T-helper 9 cell (primary cell): ENCODE measurements at regions not wholly inside any gene's neighbourhood (a gene's known extent, or its start where the extent isn't known, plus 50 kb on each side); places are given as distances from the start of the nearest gene placed in this dataset.

Experiments used
- DNase-seq: peaks from one replicate; pipeline ENCODE4 v3.0.0-alpha.2; 2020

DNA sequence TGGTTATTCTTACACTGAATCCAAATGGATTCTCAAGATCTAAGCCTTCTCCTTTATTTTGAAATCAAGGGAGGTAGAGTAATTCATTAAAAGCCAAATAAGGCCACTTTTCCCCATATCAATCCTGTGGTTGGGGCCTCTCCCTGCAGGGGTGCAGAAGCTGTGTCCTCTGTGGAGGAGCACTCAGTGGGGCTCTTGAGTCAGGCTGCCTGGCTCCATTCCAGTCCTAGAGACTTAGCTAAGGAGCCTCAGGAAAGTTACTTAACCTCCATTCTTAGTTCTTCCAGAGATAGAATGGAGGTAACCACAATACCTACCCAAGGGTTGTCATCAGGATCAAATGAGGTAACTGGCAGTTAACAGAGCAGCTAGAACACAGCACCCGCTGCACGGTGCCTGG lies 564.3 kb downstream of the CMPK2 start:
- DNase-seq: no peak

GRCh38 chr2:6308986-6309385 lies 556.7 kb downstream of the CMPK2 start:
- no peak for DNase-seq

- no peak for DNase-seq
Observed at GRCh38 chr2:6309415-6310255, 556.1 kb downstream of the CMPK2 start.

DNA sequence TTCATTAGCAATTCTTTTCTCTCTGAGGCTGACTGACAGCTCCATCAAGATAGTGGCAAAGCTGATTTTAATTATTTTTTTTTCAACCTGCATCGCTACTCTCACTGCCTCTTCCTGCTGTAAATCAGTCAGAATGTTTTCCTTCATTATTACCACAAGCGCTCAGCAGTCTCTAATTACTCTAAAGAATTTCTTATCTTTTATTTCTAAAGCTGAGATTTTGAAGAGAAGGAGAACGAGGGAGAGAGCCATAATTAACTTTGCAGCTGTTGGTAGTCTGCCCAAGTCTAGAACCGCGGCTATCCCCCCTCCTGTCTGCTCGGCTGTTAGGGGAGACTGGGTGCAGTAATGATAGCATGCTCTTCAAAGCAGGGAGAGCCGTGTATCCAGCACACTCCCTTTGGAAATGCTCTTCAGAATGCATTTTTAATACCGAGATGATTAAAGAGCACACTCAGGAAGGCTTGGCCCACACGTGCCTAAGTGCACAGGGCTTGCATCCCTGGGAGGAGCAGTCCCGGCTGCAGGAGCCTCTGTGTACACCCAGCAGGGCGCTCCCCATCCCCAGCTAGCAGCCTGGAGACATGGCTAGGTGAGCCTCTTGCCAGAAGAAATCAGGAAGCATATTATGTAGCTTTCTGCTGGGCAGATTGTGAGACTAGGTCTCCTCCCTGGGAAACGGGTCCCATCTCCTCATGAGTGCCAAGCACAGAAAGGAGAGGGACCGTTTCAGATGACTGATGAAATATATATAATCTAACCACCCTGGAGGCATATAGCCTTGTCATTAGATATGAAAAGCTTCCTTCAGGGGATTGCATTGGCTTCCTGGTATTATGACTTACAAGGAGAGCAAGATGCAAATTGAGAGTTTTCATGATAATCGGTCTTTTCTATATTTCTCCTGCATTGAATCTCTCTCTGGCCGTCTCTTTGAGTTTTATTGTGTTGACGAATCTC lies 555.2 kb downstream of the CMPK2 start:
- no peak for DNase-seq

DNA sequence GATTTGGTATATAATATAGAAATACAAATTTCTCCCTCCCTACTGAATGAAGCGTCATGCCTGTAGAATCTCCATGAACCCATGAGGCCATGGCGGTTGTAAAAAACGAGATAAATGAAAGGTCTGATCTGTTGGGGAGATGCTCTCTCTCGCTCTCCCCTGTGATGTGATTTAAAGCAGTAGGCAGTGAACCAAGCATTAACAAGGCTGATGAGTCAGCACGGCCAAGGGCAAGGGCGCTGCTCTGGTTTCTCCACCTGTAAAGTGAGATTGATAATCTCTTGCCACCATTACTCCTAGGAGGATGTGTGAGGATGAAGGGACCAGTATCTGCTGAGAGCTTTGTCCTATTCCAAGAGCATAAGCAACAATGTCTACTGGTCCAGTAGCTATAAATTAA lies 553.3 kb downstream of the CMPK2 start:
- no peak for DNase-seq

- DNase-seq: no peak
Observed at GRCh38 chr2:6314218-6314960, 551.3 kb downstream of the CMPK2 start.

DNA sequence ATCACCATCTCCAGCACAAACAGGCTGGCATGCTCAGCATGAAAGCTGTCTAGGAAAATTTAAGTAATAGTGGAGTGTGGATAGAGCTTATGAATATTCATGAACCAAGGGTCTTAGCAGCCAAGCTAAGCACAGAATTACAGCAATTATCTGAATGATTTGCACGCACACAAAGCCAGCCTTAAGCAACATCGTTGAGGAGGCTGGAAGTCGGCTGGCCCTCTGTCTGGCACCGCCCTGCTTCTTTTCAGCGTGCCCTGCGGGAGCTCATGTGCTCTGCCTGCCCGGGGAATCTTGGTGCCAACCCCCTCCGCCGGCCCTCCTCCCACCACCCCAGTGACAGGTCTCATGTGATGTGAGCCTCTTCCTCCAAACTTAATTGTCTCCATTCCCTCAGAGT lies 540.1 kb downstream of the CMPK2 start:
- no peak for DNase-seq

DNA sequence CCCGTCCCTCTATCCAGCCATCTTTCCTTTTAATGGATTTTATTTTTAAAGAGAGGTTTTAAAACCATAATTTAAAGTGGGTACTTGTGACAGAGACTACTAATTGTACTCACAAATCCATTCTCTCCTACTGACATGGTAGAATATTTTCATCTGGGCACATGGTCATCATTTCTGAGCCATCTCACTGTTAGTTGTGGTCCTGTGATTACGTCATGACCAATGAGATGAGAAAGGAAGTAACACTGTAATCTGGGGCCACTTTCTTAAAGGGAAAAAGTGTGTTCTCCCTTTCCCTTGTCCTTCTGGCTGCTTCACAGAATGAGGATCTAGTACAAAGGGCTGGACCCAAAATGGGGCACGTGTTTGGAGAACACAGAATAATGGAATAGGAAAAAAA lies 538.7 kb downstream of the CMPK2 start:
- no peak for DNase-seq

- no peak for DNase-seq
Observed at GRCh38 chr2:6336752-6337471, 528.8 kb downstream of the CMPK2 start.

GRCh38 chr2:6337472-6337820 lies 528.3 kb downstream of the CMPK2 start:
- no peak for DNase-seq

DNA sequence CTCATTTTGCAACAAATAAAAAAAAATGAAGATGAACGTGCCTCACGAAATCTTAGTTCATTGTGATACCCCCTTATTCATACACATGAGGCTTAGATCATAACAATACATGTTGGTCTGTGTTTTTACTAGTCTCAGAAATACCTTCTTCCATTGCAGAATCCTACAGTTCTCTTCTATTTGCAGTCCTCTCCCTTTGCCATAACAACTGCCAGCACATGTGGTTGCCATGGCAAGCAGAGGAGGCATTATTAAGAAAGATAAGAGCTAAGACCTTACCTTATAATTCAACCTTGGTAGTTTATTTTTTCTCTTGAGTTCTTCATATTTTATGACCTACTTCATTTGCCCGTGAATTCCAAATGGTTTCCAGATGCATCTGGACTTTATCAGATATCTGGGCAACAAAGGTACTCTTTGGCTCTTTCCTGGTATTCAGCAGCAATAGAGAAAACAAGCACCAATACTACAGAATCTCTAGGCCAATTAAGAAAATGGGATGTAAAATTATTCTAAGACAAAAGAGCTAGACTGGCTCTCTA lies 524.0 kb downstream of the CMPK2 start:
- DNase-seq: no peak

GRCh38 chr2:6342273-6342920 lies 523.3 kb downstream of the CMPK2 start:
- DNase-seq: no peak

- no peak for DNase-seq
Observed at GRCh38 chr2:6343076-6343475, 522.6 kb downstream of the CMPK2 start.

- DNase-seq: no peak
Observed at GRCh38 chr2:6352247-6352646, 513.5 kb downstream of the CMPK2 start.

- DNase-seq: no peak
Observed at GRCh38 chr2:6352906-6353515, 512.7 kb downstream of the CMPK2 start.

- DNase-seq: no peak
Observed at GRCh38 chr2:6353669-6354068, 512.0 kb downstream of the CMPK2 start.

DNA sequence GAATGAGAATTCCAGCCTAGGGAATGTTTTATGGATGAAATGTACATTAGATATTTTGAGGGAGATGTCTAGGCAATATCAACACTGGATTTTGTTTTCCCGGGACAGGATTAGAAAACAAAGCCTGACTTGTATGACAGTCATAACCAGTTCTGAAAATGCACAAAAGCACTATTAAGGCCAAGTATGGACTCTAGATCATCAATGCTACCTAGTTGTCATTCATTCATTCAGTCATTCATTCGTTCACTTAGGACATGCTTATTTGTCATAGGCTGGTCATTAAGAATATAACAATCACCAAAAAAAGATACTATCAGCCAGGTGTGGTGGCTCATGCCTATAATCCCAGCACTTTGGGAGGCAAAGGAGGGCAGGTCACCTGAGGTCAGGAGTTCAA lies 511.2 kb downstream of the CMPK2 start:
- DNase-seq: no peak

GRCh38 chr2:6355886-6356761 lies 509.6 kb downstream of the CMPK2 start:
- DNase-seq: no peak

- DNase-seq: no peak
Observed at GRCh38 chr2:6358546-6358945, 507.2 kb downstream of the CMPK2 start.

GRCh38 chr2:6358985-6359384 lies 506.7 kb downstream of the CMPK2 start:
- DNase-seq: no peak
